GM12872 (cell line): ENCODE measurements at regions not wholly inside any gene's neighbourhood (a gene's known extent, or its start where the extent isn't known, plus 50 kb on each side); places are given as distances from the start of the nearest gene placed in this dataset.

Source experiments
- CTCF ChIP-seq: IDR thresholded peaks from 3 replicates; pipeline ENCODE4 v1.5.1; 2011; ENCODE audit warnings: low read depth, mild to moderate bottlenecking, low read length, moderate library complexity; ENCODE audit not compliant: insufficient read depth

DNA sequence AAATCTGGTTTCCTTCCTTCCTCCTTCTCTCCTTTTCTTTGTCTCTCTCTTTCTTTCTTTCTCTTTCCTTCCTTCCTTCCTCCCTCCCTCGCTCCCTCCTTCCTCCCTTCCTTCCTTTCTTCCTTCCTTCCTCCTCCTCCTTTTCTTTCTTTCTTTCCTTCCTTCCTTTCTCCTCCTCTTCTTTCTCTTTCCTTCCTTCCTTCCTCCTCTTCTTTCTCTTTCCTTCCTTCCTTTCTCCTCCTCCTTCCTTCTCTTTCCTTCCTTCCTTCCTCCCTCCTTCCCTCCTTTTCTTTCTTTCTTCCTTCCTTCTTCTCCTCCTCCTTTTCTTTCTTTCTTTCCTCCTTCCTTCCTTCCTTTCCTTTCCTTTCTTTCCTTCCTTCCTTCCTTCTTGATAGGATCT is 61.2 kb downstream of the VIP start:
- no peak for TF ChIP-seq CTCF

DNA sequence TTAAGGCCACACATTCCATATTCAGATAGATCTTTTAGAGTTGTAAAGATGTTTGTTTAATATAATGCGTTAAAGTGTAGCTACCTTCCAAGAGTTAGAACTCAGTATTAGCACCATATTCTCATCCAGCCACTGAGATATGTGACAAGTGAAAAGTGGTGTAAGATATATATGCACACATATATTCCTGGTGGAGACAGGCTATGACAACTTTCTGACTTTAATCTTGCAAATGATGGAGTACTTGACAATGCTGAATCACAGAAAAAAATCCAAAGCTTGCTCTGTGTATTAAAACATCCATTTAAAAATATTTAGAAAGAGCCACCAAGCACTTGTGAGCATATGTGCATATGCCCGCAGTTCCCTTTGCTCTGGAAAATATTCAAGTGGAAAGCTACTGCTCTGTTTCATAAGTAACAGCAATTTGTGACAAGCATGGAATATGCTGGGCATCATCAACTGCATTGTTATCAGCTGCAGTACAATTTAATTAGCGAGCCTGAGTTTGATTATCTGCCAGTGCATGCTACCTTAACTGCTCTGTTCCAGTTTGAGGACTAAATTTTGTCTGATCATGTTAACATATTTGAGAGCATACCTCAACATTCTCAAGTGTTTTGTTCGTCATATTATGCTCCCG is 64.8 kb downstream of the VIP start:
- no peak for TF ChIP-seq CTCF

GRCh38 chr6:152816055-152816454 is 65.5 kb downstream of the VIP start:
- TF ChIP-seq CTCF, result no peak

DNA sequence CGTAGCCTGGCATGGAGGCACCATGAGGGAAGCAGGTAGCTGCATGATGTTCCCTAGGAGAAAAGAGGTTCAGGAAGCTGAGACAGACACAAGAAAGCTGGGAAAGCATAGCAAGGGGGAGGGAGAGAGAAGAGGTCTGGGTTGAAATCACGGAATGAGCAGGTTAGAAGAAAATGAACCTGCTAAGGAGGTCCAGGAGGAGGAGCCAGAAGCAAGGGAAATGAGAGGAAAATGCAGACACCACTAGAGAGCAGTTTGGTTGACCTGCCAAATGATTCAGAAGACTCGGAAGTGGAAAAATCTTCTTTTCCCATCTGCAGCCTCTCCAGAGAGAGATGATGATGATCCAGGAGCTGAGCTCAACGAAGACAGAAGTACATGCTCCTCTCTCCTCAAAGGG is 70.9 kb downstream of the VIP start:
- no peak for TF ChIP-seq CTCF

GRCh38 chr6:152824666-152825065 is 74.1 kb downstream of the VIP start:
- TF ChIP-seq CTCF, result no peak

DNA sequence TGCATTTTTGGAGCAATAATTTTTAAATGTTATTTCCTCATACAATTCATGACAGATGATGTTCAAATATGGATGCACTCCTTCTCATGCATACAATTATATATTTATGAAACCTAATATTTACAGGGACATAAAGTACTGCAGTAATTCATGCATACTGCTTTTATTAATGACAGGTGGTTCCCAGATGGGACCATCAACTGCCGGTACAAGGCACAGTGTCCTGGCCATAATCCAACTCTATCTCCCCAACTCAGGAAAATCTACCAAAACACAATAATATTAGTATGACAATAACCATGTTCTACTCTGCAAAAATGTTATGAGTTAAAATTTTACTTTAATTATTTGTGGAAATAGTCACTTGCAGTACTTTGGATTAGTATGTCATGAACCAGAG is 77.8 kb downstream of the VIP start:
- TF ChIP-seq CTCF, result no peak

DNA sequence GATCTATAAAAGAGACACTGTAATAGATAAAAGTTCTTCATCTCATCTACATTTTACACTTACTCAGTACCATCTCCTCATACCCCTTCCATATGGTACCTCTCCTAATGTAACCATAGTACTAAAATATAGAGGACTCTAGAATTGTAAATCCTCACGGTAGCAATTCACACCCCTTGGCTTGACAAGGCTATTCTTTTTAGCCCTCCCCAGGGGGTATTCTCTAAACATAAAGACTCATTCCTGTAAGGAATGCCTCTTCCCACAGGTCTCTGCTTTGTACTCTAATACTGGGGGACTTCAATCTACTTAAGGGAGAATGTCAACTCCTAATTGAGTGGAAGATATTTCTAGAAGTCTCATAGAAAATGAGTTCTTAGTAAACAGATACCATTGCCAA is 85.9 kb downstream of the VIP start:
- TF ChIP-seq CTCF, result no peak

DNA sequence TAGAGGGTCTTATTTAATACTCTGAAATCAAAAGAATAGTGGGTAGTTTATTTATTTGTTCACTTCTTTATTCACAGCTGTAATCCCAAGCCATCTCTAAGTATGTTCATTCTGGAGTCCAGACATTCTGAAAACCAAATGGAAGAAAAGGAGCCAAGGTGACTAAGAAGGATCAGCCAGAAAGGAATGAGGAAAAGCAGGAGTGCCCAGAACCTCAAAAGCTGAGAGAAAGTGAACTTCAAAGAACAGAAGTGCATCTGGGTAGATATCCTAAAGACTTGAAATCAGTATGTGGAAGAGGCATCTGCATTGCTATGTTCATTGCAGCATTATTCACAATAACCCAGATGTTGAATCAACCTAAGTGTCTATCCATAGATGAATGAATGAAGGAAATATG is 94.8 kb downstream of the VIP start:
- TF ChIP-seq CTCF, result no peak
